GM12891 (cell line): ENCODE measurements at regions not wholly inside any gene's neighbourhood (a gene's known extent, or its start where the extent isn't known, plus 50 kb on each side); places are given as distances from the start of the nearest gene placed in this dataset.

Experiments
- DNase-seq: peaks from one replicate; pipeline ENCODE4 v3.0.0; 2011; ENCODE audit warnings: low spot score; ENCODE audit not compliant: insufficient read length
- FAIRE-seq: peaks from 2 replicates; lab custom pipeline; 2011; peaks lifted over from hg19 to GRCh38; lab: Jason Lieb, UNC
- PAX5 ChIP-seq: IDR thresholded peaks from 2 replicates; pipeline ENCODE4 v1.6.1; 2011; ENCODE audit warnings: low read length, moderate library complexity, mild to moderate bottlenecking; ENCODE audit not compliant: insufficient read depth, severe bottlenecking
- POLR2A ChIP-seq: IDR thresholded peaks from 2 replicates; pipeline ENCODE4 v1.6.1; 2011; ENCODE audit warnings: low read depth, low read length, control low read depth
- POLR2AphosphoS5 ChIP-seq: IDR thresholded peaks from 2 replicates; pipeline ENCODE4 v1.6.1; 2011; ENCODE audit warnings: low read depth, low read length, control low read depth
- POU2F2 ChIP-seq: IDR thresholded peaks from 2 replicates; pipeline ENCODE4 v1.6.1; 2011; ENCODE audit warnings: low read depth, mild to moderate bottlenecking, control low read depth, low read length, moderate library complexity
- SPI1 ChIP-seq: IDR thresholded peaks from 2 replicates; pipeline ENCODE4 v1.6.1; 2011; ENCODE audit warnings: low read depth, low read length, control low read depth
- TAF1 ChIP-seq: IDR thresholded peaks from 2 replicates; pipeline ENCODE4 v1.6.1; 2011; ENCODE audit warnings: low read depth, low read length, control low read depth

DNA sequence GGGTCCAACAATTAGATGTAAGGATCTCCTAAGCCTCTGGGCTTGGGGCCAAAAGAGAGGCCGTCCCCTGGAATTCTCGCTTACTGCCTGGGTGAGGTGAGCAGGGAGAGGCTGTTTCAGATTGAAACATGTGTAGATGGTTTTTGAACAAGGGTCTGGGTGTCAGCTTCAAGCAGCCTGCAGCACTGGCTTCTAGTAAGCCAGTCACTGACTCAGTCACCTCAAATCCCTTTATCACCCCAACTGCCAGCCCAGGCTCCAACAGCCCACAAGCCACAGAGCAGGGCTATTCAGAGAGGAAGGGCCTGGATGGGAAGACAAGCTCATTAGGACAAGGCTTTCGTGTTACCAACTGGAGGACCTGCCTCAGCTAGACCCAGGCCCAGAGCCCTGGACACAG, 180.2 kb downstream of the CCT6B start:
- TF ChIP-seq TAF1 (no peak), PAX5 (no peak)
- no peak for DNase-seq
- FAIRE-seq, result no peak

DNA sequence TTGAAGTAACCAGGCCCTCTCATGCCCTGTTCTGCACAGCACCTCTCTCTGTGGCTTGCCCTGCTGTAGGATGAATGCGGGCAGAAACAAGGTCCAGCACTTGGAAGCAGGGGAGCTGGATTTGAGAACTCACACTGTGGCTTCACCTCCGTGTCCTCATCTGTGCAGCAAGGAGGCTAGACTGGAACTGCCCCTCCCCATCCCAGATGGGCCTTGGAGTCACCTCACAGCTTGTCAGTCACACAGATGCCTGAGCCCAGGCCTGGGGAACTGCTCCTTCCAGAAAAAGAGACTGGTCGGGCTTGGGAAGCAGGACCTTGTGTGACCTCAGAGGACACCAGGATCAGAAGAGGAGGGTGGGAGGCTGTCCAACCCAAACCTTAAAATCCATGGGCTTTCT, 180.8 kb downstream of the CCT6B start:
- no peak for TF ChIP-seq POU2F2
- TF ChIP-seq POLR2AphosphoS5, result no peak
- DNase-seq, result no peak
- FAIRE-seq, result no peak

DNA sequence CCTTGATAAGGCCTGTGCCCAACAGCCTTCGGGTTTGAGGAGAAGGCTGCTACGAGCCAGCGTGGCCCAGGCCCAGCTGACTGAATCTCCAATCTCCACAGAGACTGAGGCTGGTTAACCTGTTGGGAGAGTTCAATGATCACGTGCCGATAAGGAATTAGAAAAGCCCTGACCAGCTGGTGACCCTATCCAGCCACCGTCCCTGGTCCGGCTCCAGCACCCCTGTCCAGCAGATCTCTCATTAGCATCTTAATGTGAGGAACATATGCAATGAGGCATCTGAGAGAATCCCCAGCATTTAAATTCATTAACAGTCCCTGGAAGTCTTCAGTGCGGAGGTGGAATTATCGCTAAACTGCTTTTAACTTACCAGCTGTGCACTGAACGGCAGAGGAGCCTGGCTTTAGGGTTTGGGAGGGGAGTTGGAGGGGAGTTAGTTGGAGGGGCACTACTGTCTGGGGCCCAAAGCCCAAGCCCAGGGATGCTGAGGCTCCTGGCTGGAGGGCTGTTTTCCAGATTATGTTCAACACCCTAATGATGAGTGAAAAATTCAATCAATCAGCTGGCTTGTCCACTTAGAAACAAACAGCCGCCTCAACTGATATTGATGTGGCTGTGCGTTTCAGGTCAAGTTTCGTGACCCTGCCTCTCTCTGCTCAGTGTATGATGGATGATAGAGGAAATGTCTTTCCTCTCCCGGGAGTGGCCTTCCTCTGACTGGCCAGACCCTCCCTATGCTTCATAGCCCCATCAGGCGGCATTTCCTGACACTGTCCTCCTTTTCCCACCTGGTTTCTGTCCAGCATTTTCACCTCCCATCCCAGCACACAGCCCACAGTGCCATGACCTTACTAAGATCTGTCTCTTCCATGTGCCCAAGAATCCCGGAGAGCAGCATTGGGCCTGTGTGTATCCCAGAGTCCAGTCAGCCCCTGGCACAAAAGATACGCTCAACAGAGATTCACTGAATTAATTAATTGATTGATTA, 184.5 kb downstream of the CCT6B start:
- TF ChIP-seq POLR2AphosphoS5, result no peak
- TF ChIP-seq TAF1, result no peak
- no peak for TF ChIP-seq SPI1
- TF ChIP-seq PAX5, result no peak
- TF ChIP-seq POLR2A, result no peak
- TF ChIP-seq POU2F2, result no peak
- FAIRE-seq, result no peak
- no peak for DNase-seq

GRCh38 chr17:34773036-34773435, 188.2 kb downstream of the CCT6B start:
- DNase-seq (no peak), FAIRE-seq (no peak)
- TF ChIP-seq SPI1 (no peak), POLR2AphosphoS5 (no peak), POLR2A (no peak), TAF1 (no peak), POU2F2 (no peak), PAX5 (no peak)

DNA sequence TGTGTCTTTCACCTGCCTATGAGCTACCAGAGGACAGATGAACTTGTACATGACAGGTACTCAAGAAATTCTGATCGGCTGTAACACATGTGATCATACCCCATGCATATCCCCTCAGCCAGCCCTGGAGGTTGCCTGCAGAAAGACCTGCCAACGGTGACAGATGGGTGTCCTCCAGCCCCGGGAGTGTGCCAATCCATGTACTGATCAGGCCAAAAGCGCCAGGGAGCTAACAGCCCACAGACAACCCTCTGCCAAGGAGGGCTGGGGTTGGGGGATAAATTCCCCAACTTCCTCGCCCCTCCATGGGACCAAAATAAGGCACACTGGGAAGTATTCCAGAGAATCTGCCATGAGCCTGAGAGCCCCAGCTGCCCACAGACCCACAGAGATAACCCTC, 189.4 kb downstream of the CCT6B start:
- FAIRE-seq (no peak), DNase-seq (no peak)
- no peak for TF ChIP-seq POU2F2
- TF ChIP-seq TAF1, result no peak
- TF ChIP-seq SPI1, result no peak
- TF ChIP-seq POLR2AphosphoS5, result no peak
- TF ChIP-seq POLR2A, result no peak
- TF ChIP-seq PAX5, result no peak

DNA sequence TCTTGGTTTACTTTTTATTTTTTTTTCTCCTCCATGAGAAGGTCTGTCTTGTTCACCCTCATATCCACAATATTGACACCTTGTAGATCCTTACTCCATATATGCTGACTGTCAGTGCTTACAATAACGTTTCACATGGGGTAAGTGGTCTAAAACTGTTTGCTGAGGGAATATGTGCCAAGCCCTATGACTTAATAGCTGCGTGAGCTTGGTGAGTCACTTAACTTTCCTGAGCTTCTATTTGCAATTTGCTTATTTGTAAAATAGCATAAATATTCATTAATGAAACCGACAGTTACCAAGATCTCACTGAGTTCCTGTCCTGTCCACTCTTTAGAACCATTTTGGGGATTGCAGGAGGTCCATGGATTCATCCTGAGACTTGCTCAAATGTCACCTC, 190.7 kb downstream of the CCT6B start:
- no peak for FAIRE-seq
- no peak for DNase-seq
- TF ChIP-seq POU2F2 (no peak), PAX5 (no peak), SPI1 (no peak), POLR2AphosphoS5 (no peak), POLR2A (no peak), TAF1 (no peak)

GRCh38 chr17:34769899-34770298, 190.5 kb downstream of the TMEM132E start:
- no peak for TF ChIP-seq POLR2AphosphoS5
- no peak for TF ChIP-seq SPI1
- TF ChIP-seq PAX5, result no peak
- no peak for TF ChIP-seq POLR2A
- TF ChIP-seq POU2F2, result no peak
- TF ChIP-seq TAF1, result no peak
- FAIRE-seq, result no peak
- no peak for DNase-seq

- FAIRE-seq (no peak), DNase-seq (no peak)
- TF ChIP-seq TAF1, result no peak
- no peak for TF ChIP-seq PAX5
- TF ChIP-seq POU2F2, result no peak
- TF ChIP-seq POLR2AphosphoS5, result no peak
- TF ChIP-seq POLR2A, result no peak
- TF ChIP-seq SPI1, result no peak
Observed at GRCh38 chr17:34769049-34769448, 189.7 kb downstream of the TMEM132E start.

GRCh38 chr17:34765291-34765690, 185.9 kb downstream of the TMEM132E start:
- no peak for FAIRE-seq
- TF ChIP-seq TAF1 (no peak), PAX5 (no peak), POLR2AphosphoS5 (no peak), POU2F2 (no peak), POLR2A (no peak), SPI1 (no peak)
- DNase-seq, result no peak

DNA sequence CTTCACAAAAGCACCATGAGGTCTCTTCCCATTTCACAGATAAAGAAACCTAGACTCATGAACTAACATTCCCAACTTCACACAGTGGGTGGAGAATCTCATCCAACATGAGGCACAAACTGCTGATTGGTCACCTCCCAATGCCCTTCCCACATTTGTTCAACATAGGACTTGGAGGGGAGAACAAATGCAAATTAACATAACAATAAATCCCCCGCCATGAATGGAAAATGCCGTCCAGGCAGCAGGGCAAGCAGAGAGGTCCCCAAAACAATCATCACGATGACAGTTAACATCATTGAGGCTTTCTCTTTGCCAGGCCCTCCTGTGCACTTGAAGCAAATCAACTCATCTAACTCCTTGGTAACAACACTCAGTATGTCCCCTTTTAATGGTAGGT, 185.3 kb downstream of the TMEM132E start:
- TF ChIP-seq PAX5, result no peak
- TF ChIP-seq POLR2A, result no peak
- TF ChIP-seq POLR2AphosphoS5, result no peak
- TF ChIP-seq POU2F2, result no peak
- no peak for TF ChIP-seq SPI1
- no peak for DNase-seq
- FAIRE-seq, result no peak
